AG09309 (cell line): ENCODE measurements at regions not wholly inside any gene's neighbourhood (a gene's known extent, or its start where the extent isn't known, plus 50 kb on each side); places are given as distances from the start of the nearest gene placed in this dataset.

ENCODE experiments used
- DNase-seq: peaks from one replicate; pipeline ENCODE4 v3.0.0-alpha.2; 2010; ENCODE audit warnings: low read depth
- H3K4me3 ChIP-seq: 2 replicates; pipeline ENCODE4 v1.5.1; 2011; ENCODE audit warnings: mild to moderate bottlenecking, low read depth, low read length, moderate library complexity; ENCODE audit not compliant: control insufficient read depth
- CTCF ChIP-seq: IDR thresholded peaks from 2 replicates; pipeline ENCODE4 v1.5.1; 2011; ENCODE audit warnings: mild to moderate bottlenecking, low read depth, low read length, inconsistent platforms; ENCODE audit not compliant: insufficient read depth, control insufficient read depth; ENCODE audit errors: missing control alignments

GRCh38 chr16:72493716-72494415 lies 321.9 kb upstream of the PMFBP1 start:
- H3K4me3 ChIP-seq, result no peak overlapping the region; the same call in 1 of the 2 replicates
- peak; percentile 64 for DNase-seq
- no peak for TF ChIP-seq CTCF

- no peak for DNase-seq
- no peak for TF ChIP-seq CTCF
- H3K4me3 ChIP-seq, result no peak overlapping the region
These were observed 315.3 kb upstream of the PMFBP1 start for GRCh38 chr16:72487283-72487682.

- no peak for DNase-seq
- no peak overlapping the region for H3K4me3 ChIP-seq
- TF ChIP-seq CTCF, result no peak
These were observed 310.7 kb upstream of the PMFBP1 start for GRCh38 chr16:72482695-72483094.

GRCh38 chr16:72481419-72481818 lies 309.5 kb upstream of the PMFBP1 start:
- no peak for TF ChIP-seq CTCF
- H3K4me3 ChIP-seq, result no peak overlapping the region
- no peak for DNase-seq

- TF ChIP-seq CTCF, result no peak
- no peak overlapping the region for H3K4me3 ChIP-seq
- DNase-seq, result peak; percentile 42
These were observed 309.0 kb upstream of the PMFBP1 start for GRCh38 chr16:72480911-72481310.

GRCh38 chr16:72475688-72476087 lies 303.7 kb upstream of the PMFBP1 start:
- TF ChIP-seq CTCF, result no peak
- DNase-seq, result no peak
- no peak overlapping the region for H3K4me3 ChIP-seq
